ENCODE measurements at regions not wholly inside any gene's neighbourhood (a gene's known extent, or its start where the extent isn't known, plus 50 kb on each side); places are given as distances from the start of the nearest gene placed in this dataset.

GRCh38 chr10:47095848-47096612, 184.8 kb downstream of the PTPN20 start:
- 81% methylated on average over 17 of the region's 17 CpGs for WGBS (ENCODE audit: low lambda C conversion rate, missing lambda C conversion rate)
- H3K79me2 ChIP-seq: no peaks in the 10 kb centered on the region

GRCh38 chr10:47098238-47098637, 187.0 kb downstream of the PTPN20 start:
- H3K4me3 ChIP-seq: no peak overlapping the region
- no peak overlapping the region for H3K27ac ChIP-seq
- H2AFZ ChIP-seq: no peak overlapping the region
- no peak overlapping the region for H3K4me2 ChIP-seq
- H4K20me1 ChIP-seq (ENCODE audit: insufficient read depth, poor library complexity, severe bottlenecking): no peaks in the 10 kb centered on the region
- WGBS (ENCODE audit: low lambda C conversion rate, missing lambda C conversion rate): 93% methylated on average over 3 of the region's 3 CpGs
- TF ChIP-seq EZH2 (IDR thresholded peaks at IDR 0.05; ENCODE audit: borderline replicate concordance): no peak
- no peak for TF ChIP-seq CTCF (IDR thresholded peaks at IDR 0.05; ENCODE audit: poor library complexity)
- no peak for TF ChIP-seq EZH2phosphoT487 (IDR thresholded peaks at IDR 0.05; ENCODE audit: low read depth, severe bottlenecking, unreplicated experiment)
- H3K9me3 ChIP-seq (ENCODE audit: low read depth): no peaks in the 10 kb centered on the region
- no peaks in the 10 kb centered on the region for H3K27me3 ChIP-seq
- H3K4me1 ChIP-seq (ENCODE audit: insufficient read depth): no peaks in the 10 kb centered on the region
- no peaks in the 10 kb centered on the region for H3K9me2 ChIP-seq (replicated peaks; ENCODE audit: insufficient read depth)
- no peaks in the 10 kb centered on the region for H3K79me2 ChIP-seq
- no peaks in the 10 kb centered on the region for H3K36me3 ChIP-seq (replicated peaks; ENCODE audit: insufficient read depth, low read depth)
- DNase-seq (ENCODE audit: low spot score): no peak

More at GRCh38 chr10:47095848-47096612, 184.8 kb downstream of the PTPN20 start:
- Histone ChIP-seq H3K27me3 (no peaks in the 10 kb centered on the region), H3K4me2 (no peak overlapping the region), H3K36me3 (replicated peaks; ENCODE audit: insufficient read depth, low read depth) (no peaks in the 10 kb centered on the region), H3K27ac (no peak overlapping the region), H3K9me2 (replicated peaks; ENCODE audit: insufficient read depth) (no peaks in the 10 kb centered on the region), H3K4me1 (ENCODE audit: insufficient read depth) (no peaks in the 10 kb centered on the region), H3K9me3 (ENCODE audit: low read depth) (no peaks in the 10 kb centered on the region), H4K20me1 (ENCODE audit: insufficient read depth, poor library complexity, severe bottlenecking) (no peaks in the 10 kb centered on the region), H2AFZ (no peak overlapping the region), H3K4me3 (no peak overlapping the region)
- no peak for DNase-seq (ENCODE audit: low spot score)
- TF ChIP-seq EZH2phosphoT487 (IDR thresholded peaks at IDR 0.05; ENCODE audit: low read depth, severe bottlenecking, unreplicated experiment) (no peak), CTCF (IDR thresholded peaks at IDR 0.05; ENCODE audit: poor library complexity) (no peak), EZH2 (IDR thresholded peaks at IDR 0.05; ENCODE audit: borderline replicate concordance) (no peak)

DNA sequence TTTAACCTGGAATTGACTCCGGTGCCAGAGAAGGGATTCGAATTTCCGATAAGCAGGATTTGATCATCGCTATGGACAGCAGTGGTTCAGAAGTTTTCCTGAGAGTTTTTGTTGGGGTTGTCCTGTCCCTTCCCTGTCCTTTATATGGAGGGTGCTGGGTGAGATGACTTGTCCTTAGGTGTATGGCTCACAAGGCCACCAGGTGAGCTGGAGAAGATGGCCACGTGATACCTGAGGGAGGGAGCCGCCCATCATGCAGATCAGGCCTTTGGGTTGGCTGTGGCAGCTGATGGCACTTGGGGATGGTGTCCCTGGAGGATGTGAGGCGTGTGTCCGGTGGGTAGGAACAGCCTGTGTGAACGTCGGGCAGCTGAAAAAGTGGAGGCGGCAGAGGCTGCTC, 187.7 kb downstream of the PTPN20 start:
- TF ChIP-seq CTCF (IDR thresholded peaks at IDR 0.05; ENCODE audit: poor library complexity) (no peak), EZH2 (IDR thresholded peaks at IDR 0.05; ENCODE audit: borderline replicate concordance) (no peak), EZH2phosphoT487 (IDR thresholded peaks at IDR 0.05; ENCODE audit: low read depth, severe bottlenecking, unreplicated experiment) (no peak)

More for the DNA sequence above, 187.7 kb downstream of the PTPN20 start:
- Histone ChIP-seq H3K27ac (no peak overlapping the region), H3K4me1 (ENCODE audit: insufficient read depth) (no peaks in the 10 kb centered on the region), H4K20me1 (ENCODE audit: insufficient read depth, poor library complexity, severe bottlenecking) (no peaks in the 10 kb centered on the region), H3K27me3 (no peaks in the 10 kb centered on the region), H3K36me3 (replicated peaks; ENCODE audit: insufficient read depth, low read depth) (no peaks in the 10 kb centered on the region), H3K4me2 (no peak overlapping the region), H3K9me3 (ENCODE audit: low read depth) (no peaks in the 10 kb centered on the region), H2AFZ (no peak overlapping the region), H3K4me3 (no peak overlapping the region), H3K9me2 (replicated peaks; ENCODE audit: insufficient read depth) (no peaks in the 10 kb centered on the region), H3K79me2 (no peaks in the 10 kb centered on the region)
- WGBS (ENCODE audit: low lambda C conversion rate, missing lambda C conversion rate): 91% methylated on average over 11 of the region's 11 CpGs
- no peak for DNase-seq (ENCODE audit: low spot score)

Data from hepatocyte (in vitro differentiated cells).